Peyer's patch (tissue), 4 donors: ENCODE measurements at regions not wholly inside any gene's neighbourhood (a gene's known extent, or its start where the extent isn't known, plus 50 kb on each side); places are given as distances from the start of the nearest gene placed in this dataset.

Source experiments
- DNase-seq, 3 donors: peaks; one replicate each; pipeline ENCODE4 v3.0.0-alpha.2; 2017 to 2019
- H3K27ac ChIP-seq, 4 donors: fragments of 200-600 bp; sonication (generic); one replicate each; pipeline ENCODE4 v1.5.1; 2016 to 2019
- H3K27me3 ChIP-seq, 2 donors: fragments of 200-600 bp; sonication (generic); one replicate each; pipeline ENCODE4 v1.5.1; 2019
- H3K36me3 ChIP-seq, 3 donors: fragments of 200-600 bp; sonication (generic); one replicate each; pipeline ENCODE4 v1.5.1; 2016 to 2019
- H3K4me1 ChIP-seq, 4 donors: fragments of 200-600 bp; sonication (generic); one replicate each; pipeline ENCODE4 v1.5.1; 2016 to 2019
- H3K4me3 ChIP-seq, 4 donors: fragments of 200-600 bp; sonication (generic); 1 replicate in 3 of 4; 2 replicates in 1 of 4; pipeline ENCODE4 v1.5.1; 2016 to 2019; ENCODE audit warnings: mild to moderate bottlenecking in 1 of 4
- H3K9me3 ChIP-seq, 4 donors: fragments of 200-600 bp; sonication (generic); one replicate each; pipeline ENCODE4 v1.5.1; 2016 to 2019; ENCODE audit warnings: mild to moderate bottlenecking in 1 of 4
- CTCF ChIP-seq, 6 experiments: fragments of 450-650 bp in 4 of 6; fragments of 200-600 bp in 2 of 6; sonication (generic) in 1 of 6; IDR thresholded peaks; one replicate each; pipeline ENCODE4 v1.5.1; 2017 to 2019; ENCODE audit warnings: antibody characterized with exemption in 6 of 6, mild to moderate bottlenecking in 3 of 6, moderate library complexity in 1 of 6
- POLR2A ChIP-seq, 2 donors: fragments of 450-650 bp; IDR thresholded peaks; one replicate each; pipeline ENCODE4 v1.5.1; 2017; ENCODE audit warnings: antibody characterized with exemption in 2 of 2, mild to moderate bottlenecking in 2 of 2, moderate library complexity in 2 of 2

DNA sequence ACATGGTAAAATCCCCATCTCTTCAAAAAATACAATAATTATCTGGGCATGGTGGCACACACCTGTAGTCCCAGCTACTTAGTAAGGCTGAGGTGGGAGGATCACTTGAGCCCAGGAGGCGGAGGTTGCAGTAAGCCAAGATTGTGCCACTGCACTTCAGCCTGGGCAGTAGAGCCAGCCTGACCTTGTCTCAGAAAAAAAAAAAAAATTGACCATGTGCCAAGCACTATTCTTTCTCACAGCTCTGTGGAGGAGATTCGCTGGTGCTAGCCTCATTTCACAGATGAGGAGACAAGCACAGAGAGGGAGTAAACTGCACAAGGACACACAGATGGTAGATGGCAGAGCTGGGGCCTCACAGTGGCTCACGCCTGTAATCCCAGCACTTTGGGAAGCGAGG lies 131.8 kb upstream of the JARID2 start:
- DNase-seq: no peak
- TF ChIP-seq POLR2A (IDR thresholded peaks at IDR 0.05) (no peak), CTCF (IDR thresholded peaks at IDR 0.05) (no peak)
- Histone ChIP-seq H3K9me3 (no peaks in the 10 kb centered on the region), H3K36me3 (no peaks in the 10 kb centered on the region), H3K4me1 (no peaks in the 10 kb centered on the region), H3K4me3 (no peak overlapping the region), H3K27ac (no peak overlapping the region), H3K27me3 (no peaks in the 10 kb centered on the region)

- Histone ChIP-seq H3K36me3 (no peaks in the 10 kb centered on the region), H3K27ac (no peak overlapping the region)
- TF ChIP-seq CTCF (IDR thresholded peaks at IDR 0.05) (no peak), POLR2A (IDR thresholded peaks at IDR 0.05) (no peak)
Observed at GRCh38 chr6:15116889-15117288, 129.0 kb upstream of the JARID2 start.

GRCh38 chr6:15121443-15121842 lies 124.4 kb upstream of the JARID2 start:
- no peaks in the 10 kb centered on the region for H3K27me3 ChIP-seq
- no peak overlapping the region for H3K4me3 ChIP-seq
- no peak overlapping the region for H3K27ac ChIP-seq
- no peaks in the 10 kb centered on the region for H3K4me1 ChIP-seq
- H3K36me3 ChIP-seq: no peaks in the 10 kb centered on the region
- TF ChIP-seq CTCF (IDR thresholded peaks at IDR 0.05): no peak
- TF ChIP-seq POLR2A (IDR thresholded peaks at IDR 0.05): no peak
- no peaks in the 10 kb centered on the region for H3K9me3 ChIP-seq
- DNase-seq: no peak

More at GRCh38 chr6:15116889-15117288, 129.0 kb upstream of the JARID2 start:
- no peak overlapping the region for H3K4me3 ChIP-seq
- DNase-seq: no peak
- H3K9me3 ChIP-seq: no peaks in the 10 kb centered on the region
- H3K4me1 ChIP-seq: no peaks in the 10 kb centered on the region
- no peaks in the 10 kb centered on the region for H3K27me3 ChIP-seq

DNA sequence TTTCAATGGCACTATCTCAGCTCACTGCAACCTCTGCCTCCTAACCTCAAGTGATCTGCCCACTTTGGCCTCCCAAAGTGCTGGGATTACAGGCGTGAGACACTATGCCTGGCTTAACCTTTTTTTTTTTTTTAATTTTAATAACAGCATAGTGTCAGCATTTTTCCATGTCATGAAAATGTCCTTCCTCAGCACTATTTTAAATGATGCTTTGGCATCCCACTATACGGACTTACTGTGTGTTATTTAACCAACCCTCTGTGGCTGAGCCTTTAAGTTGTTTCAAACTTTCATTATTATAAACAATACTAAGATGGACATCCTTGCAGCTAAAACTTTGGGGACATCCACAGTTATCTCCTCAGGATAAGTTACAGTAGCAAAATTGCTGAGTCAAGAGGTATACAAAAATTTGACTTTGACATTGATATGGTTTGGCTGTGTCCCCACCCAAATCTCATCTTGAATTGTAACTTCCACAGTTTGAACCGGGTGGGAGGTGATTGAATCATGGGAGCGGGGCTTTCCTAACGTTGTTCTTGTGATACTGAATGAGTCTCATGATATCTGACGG lies 123.8 kb upstream of the JARID2 start:
- Histone ChIP-seq H3K4me3 (no peak overlapping the region), H3K4me1 (no peaks in the 10 kb centered on the region), H3K27me3 (no peaks in the 10 kb centered on the region), H3K36me3 (no peaks in the 10 kb centered on the region), H3K9me3 (no peaks in the 10 kb centered on the region), H3K27ac (no peak overlapping the region)
- no peak for DNase-seq
- TF ChIP-seq CTCF (IDR thresholded peaks at IDR 0.05) (no peak), POLR2A (IDR thresholded peaks at IDR 0.05) (no peak)

GRCh38 chr6:15129887-15130286 lies 116.0 kb upstream of the JARID2 start:
- Histone ChIP-seq H3K27ac (no peak overlapping the region), H3K36me3 (no peaks in the 10 kb centered on the region), H3K4me1 (no peaks in the 10 kb centered on the region), H3K9me3 (no peaks in the 10 kb centered on the region), H3K4me3 (no peak overlapping the region), H3K27me3 (no peaks in the 10 kb centered on the region)
- no peak for DNase-seq
- no peak for TF ChIP-seq CTCF (IDR thresholded peaks at IDR 0.05)
- TF ChIP-seq POLR2A (IDR thresholded peaks at IDR 0.05): no peak

DNA sequence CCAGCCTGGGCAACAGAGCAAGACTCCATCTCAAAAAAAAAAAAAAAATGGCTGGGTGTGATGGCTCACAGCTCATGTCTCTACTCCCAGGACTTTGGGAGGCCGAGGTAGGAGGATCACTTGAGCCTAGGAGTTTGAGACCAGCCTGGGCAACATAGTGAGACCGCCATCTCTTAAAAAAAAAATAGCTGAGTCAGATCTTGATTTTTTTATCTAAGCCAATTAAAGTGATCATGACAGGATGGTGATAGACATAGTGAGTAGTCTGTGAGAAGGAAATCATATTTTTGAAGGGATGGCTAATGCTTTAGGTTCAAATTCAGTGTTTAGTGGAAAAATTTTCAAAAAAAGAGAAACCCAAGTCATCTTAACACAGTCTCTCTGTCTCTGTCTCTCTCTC lies 114.6 kb upstream of the JARID2 start:
- Histone ChIP-seq H3K27me3 (no peaks in the 10 kb centered on the region), H3K4me1 (no peaks in the 10 kb centered on the region), H3K9me3 (no peaks in the 10 kb centered on the region), H3K36me3 (no peaks in the 10 kb centered on the region), H3K27ac (no peak overlapping the region), H3K4me3 (no peak overlapping the region)
- TF ChIP-seq CTCF (IDR thresholded peaks at IDR 0.05) (no peak), POLR2A (IDR thresholded peaks at IDR 0.05) (no peak)
- no peak for DNase-seq
